Smooth muscle cell (in vitro differentiated cells): ENCODE measurements at regions not wholly inside any gene's neighbourhood (a gene's known extent, or its start where the extent isn't known, plus 50 kb on each side); places are given as distances from the start of the nearest gene placed in this dataset.

ENCODE experiments used
- DNase-seq: peaks from one replicate; lab custom pipeline; 2025; ENCODE audit not compliant: unreplicated experiment; lab: John Stamatoyannopoulos, UW
- H2AFZ ChIP-seq: fragments of 200-600 bp; sonication (generic); 2 replicates; pipeline ENCODE4 v1.6.0; 2016; ENCODE audit warnings: antibody characterized with exemption, low read depth, mild to moderate bottlenecking
- H3F3A ChIP-seq: fragments of 200-600 bp; sonication (generic); 2 replicates; pipeline ENCODE4 v1.6.0; 2017; ENCODE audit warnings: antibody characterized with exemption, low read depth
- H3K27ac ChIP-seq: fragments of 200-600 bp; sonication (generic); 2 replicates; pipeline ENCODE4 v1.5.1; 2016; ENCODE audit warnings: low read depth, mild to moderate bottlenecking
- H3K27me3 ChIP-seq: fragments of 200-600 bp; sonication (generic); 2 replicates; pipeline ENCODE4 v1.6.1; 2016; ENCODE audit warnings: low read depth, mild to moderate bottlenecking
- H3K36me3 ChIP-seq: fragments of 200-600 bp; sonication (generic); 2 replicates; pipeline ENCODE4 v1.5.1; 2016; ENCODE audit warnings: low read depth
- H3K4me1 ChIP-seq: fragments of 200-600 bp; sonication (generic); 2 replicates; pipeline ENCODE4 v1.5.1; 2016; ENCODE audit warnings: low read depth
- H3K4me2 ChIP-seq: fragments of 200-600 bp; sonication (generic); 2 replicates; pipeline ENCODE4 v1.6.0; 2016; ENCODE audit warnings: mild to moderate bottlenecking
- H3K4me3 ChIP-seq: fragments of 200-600 bp; sonication (generic); 2 replicates; pipeline ENCODE4 v1.5.1; 2016; ENCODE audit warnings: mild to moderate bottlenecking
- H3K79me2 ChIP-seq: fragments of 200-600 bp; sonication (generic); 2 replicates; pipeline ENCODE4 v1.6.0; 2016; ENCODE audit warnings: low read depth, mild to moderate bottlenecking
- H3K9ac ChIP-seq: fragments of 200-600 bp; sonication (generic); 2 replicates; pipeline ENCODE4 v1.6.0; 2016; ENCODE audit warnings: low read depth
- H3K9me3 ChIP-seq: fragments of 200-600 bp; sonication (generic); replicated peaks from 2 replicates; pipeline ENCODE4 v1.5.1; 2016; ENCODE audit warnings: low read depth
- H4K20me1 ChIP-seq: fragments of 200-600 bp; sonication (generic); 2 replicates; pipeline ENCODE4 v1.6.0; 2016; ENCODE audit warnings: low read depth
- WGBS: methylation state at CpG from one replicate; pipeline ENCODE4 v1.1.7; 2016; ENCODE audit warnings: low lambda C conversion rate; 5-methylcytosine and 5-hydroxymethylcytosine counted together
- TF ChIP-seq, protein P1 (sequence below): fragments of 200-600 bp; sonication (generic); IDR thresholded peaks from 2 replicates; pipeline ENCODE4 v1.5.1; 2017; ENCODE audit warnings: borderline replicate concordance, mild to moderate bottlenecking, antibody characterized with exemption; ENCODE audit not compliant: insufficient read depth, poor library complexity, severe bottlenecking

- Histone ChIP-seq H3K9me3 (no peaks in the 10 kb centered on the region), H3F3A (peaks cover 13% of the 10 kb centered on the region), H3K27ac (peak overlapping the region; percentile 97), H3K4me2 (peak overlapping the region; percentile 21), H2AFZ (peak overlapping the region; percentile 16), H3K4me1 (no peaks in the 10 kb centered on the region), H3K79me2 (no peaks in the 10 kb centered on the region), H4K20me1 (no peaks in the 10 kb centered on the region), H3K9ac (peak overlapping the region; percentile 86), H3K4me3 (no peak overlapping the region), H3K36me3 (no peaks in the 10 kb centered on the region), H3K27me3 (no peaks in the 10 kb centered on the region)
- no peak for DNase-seq
- WGBS, result 43% methylated on average over 7 of the region's 7 CpGs
- TF ChIP-seq, protein P1, sequence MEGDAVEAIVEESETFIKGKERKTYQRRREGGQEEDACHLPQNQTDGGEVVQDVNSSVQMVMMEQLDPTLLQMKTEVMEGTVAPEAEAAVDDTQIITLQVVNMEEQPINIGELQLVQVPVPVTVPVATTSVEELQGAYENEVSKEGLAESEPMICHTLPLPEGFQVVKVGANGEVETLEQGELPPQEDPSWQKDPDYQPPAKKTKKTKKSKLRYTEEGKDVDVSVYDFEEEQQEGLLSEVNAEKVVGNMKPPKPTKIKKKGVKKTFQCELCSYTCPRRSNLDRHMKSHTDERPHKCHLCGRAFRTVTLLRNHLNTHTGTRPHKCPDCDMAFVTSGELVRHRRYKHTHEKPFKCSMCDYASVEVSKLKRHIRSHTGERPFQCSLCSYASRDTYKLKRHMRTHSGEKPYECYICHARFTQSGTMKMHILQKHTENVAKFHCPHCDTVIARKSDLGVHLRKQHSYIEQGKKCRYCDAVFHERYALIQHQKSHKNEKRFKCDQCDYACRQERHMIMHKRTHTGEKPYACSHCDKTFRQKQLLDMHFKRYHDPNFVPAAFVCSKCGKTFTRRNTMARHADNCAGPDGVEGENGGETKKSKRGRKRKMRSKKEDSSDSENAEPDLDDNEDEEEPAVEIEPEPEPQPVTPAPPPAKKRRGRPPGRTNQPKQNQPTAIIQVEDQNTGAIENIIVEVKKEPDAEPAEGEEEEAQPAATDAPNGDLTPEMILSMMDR, result no peak
Measured at GRCh38 chr1:115430441-115431158, 92.6 kb upstream of the NGF start.

DNA sequence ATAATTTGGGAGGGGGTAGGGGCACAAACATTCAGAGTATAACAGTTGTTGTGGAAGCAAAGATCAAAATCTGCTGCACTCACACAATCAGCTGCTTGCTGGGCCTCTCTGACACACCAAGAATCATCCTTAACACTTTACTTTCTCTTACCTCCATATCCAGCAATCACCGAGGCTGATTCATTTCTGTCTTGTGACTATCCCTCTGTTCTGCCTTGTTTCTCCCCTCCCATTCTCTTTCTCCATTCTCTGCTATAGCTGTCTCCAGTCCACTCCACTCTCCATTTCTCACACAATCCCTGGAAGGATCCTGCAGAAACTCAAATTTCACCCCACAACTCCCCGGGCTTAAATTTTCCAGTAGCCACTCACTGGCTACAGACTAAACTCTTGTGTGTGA, 91.8 kb upstream of the NGF start:
- peak overlapping the region; percentile 16 for H2AFZ ChIP-seq
- no peak overlapping the region for H3K4me3 ChIP-seq
- H3K9ac ChIP-seq, result peak overlapping the region; percentile 86
- H3F3A ChIP-seq, result peaks cover 13% of the 10 kb centered on the region
- no peaks in the 10 kb centered on the region for H3K79me2 ChIP-seq
- no peaks in the 10 kb centered on the region for H3K27me3 ChIP-seq
- peak overlapping the region; percentile 97 for H3K27ac ChIP-seq
- H3K4me2 ChIP-seq, result peak overlapping the region; percentile 21
- no peaks in the 10 kb centered on the region for H3K4me1 ChIP-seq
- WGBS, result 38% methylated on average over 2 of the region's 2 CpGs
- DNase-seq, result no peak
- H4K20me1 ChIP-seq, result no peaks in the 10 kb centered on the region
- TF ChIP-seq, protein P1, result no peak
- no peaks in the 10 kb centered on the region for H3K9me3 ChIP-seq
- H3K36me3 ChIP-seq, result no peaks in the 10 kb centered on the region

- Histone ChIP-seq H4K20me1 (no peaks in the 10 kb centered on the region), H3K79me2 (no peaks in the 10 kb centered on the region), H3K36me3 (no peaks in the 10 kb centered on the region), H3K27me3 (no peaks in the 10 kb centered on the region), H3K27ac (peak overlapping the region; percentile 97), H2AFZ (no peak overlapping the region), H3K4me2 (no peak overlapping the region), H3K4me1 (no peaks in the 10 kb centered on the region), H3K4me3 (no peak overlapping the region), H3F3A (peaks cover 13% of the 10 kb centered on the region), H3K9me3 (no peaks in the 10 kb centered on the region), H3K9ac (no peak overlapping the region)
- 63% methylated on average over 2 of the region's 2 CpGs for WGBS
- TF ChIP-seq, protein P1, result no peak
- DNase-seq, result no peak
Measured at GRCh38 chr1:115429241-115429640, 91.2 kb upstream of the NGF start.

- H3K4me3 ChIP-seq, result no peak overlapping the region
- no peak overlapping the region for H3K4me2 ChIP-seq
- DNase-seq, result no peak
- no peak overlapping the region for H3K9ac ChIP-seq
- H3K36me3 ChIP-seq, result no peaks in the 10 kb centered on the region
- no peak overlapping the region for H2AFZ ChIP-seq
- no peaks in the 10 kb centered on the region for H3K4me1 ChIP-seq
- H4K20me1 ChIP-seq, result no peaks in the 10 kb centered on the region
- TF ChIP-seq, protein P1, result no peak
- H3F3A ChIP-seq, result peaks cover 13% of the 10 kb centered on the region
- no peak overlapping the region for H3K27ac ChIP-seq
- no peaks in the 10 kb centered on the region for H3K27me3 ChIP-seq
- WGBS, result 90% methylated on average over 1 of the region's 1 CpG
- H3K79me2 ChIP-seq, result no peaks in the 10 kb centered on the region
- H3K9me3 ChIP-seq, result no peaks in the 10 kb centered on the region
Measured at GRCh38 chr1:115428676-115429075, 90.6 kb upstream of the NGF start.
